Keratinocyte (primary cell): ENCODE measurements at regions not wholly inside any gene's neighbourhood (a gene's known extent, or its start where the extent isn't known, plus 50 kb on each side); places are given as distances from the start of the nearest gene placed in this dataset.

Experiments used
- DNase-seq: peaks from one replicate; pipeline ENCODE4 v3.0.0-alpha.2; 2011; ENCODE audit warnings: low read depth, missing footprints, low spot score
- FAIRE-seq: peaks from 2 replicates; lab custom pipeline; 2011; peaks lifted over from hg19 to GRCh38; lab: Jason Lieb, UNC
- H2AFZ ChIP-seq: 2 replicates; pipeline ENCODE4 v1.6.0; 2012; ENCODE audit warnings: low read length, control low read depth, inconsistent platforms; ENCODE audit not compliant: control insufficient read depth
- H3K27ac ChIP-seq: 2 replicates; pipeline ENCODE4 v1.5.1; 2011; ENCODE audit warnings: low read length; ENCODE audit not compliant: control insufficient read depth, insufficient read depth
- H3K27me3 ChIP-seq: 3 replicates; pipeline ENCODE4 v1.6.0; 2011; ENCODE audit warnings: low read length; ENCODE audit not compliant: control insufficient read depth, insufficient read depth; ENCODE audit errors: extremely low read depth
- H3K36me3 ChIP-seq, 2 experiments: 2 replicates in 1 of 2; 3 replicates in 1 of 2; pipeline ENCODE4 v1.5.1; 2011; ENCODE audit warnings: low read length in 2 of 2, mild to moderate bottlenecking in 1 of 2; ENCODE audit not compliant: control insufficient read depth in 2 of 2, insufficient read depth in 2 of 2; ENCODE audit errors: extremely low read depth in 1 of 2
- H3K4me1 ChIP-seq: 3 replicates; pipeline ENCODE4 v1.5.1; 2011; ENCODE audit warnings: low read length; ENCODE audit not compliant: control insufficient read depth, insufficient read depth; ENCODE audit errors: extremely low read depth
- H3K4me2 ChIP-seq: 3 replicates; pipeline ENCODE4 v1.6.0; 2011; ENCODE audit warnings: low read depth, low read length; ENCODE audit not compliant: control insufficient read depth, insufficient read depth; ENCODE audit errors: extremely low read depth
- H3K4me3 ChIP-seq, 3 experiments: fragments of 200-600 bp in 1 of 3; sonication (generic) in 1 of 3; 2 replicates in 2 of 3; 3 replicates in 1 of 3; pipeline ENCODE4 v1.5.1; 2011 to 2016; ENCODE audit warnings: low read length in 3 of 3, mild to moderate bottlenecking in 3 of 3, control low read depth in 2 of 3, inconsistent platforms in 1 of 3, low read depth in 1 of 3, mixed read lengths in 1 of 3, mixed run types in 1 of 3, moderate library complexity in 1 of 3; ENCODE audit not compliant: control insufficient read depth in 2 of 3, insufficient read depth in 2 of 3; ENCODE audit errors: extremely low read depth in 1 of 3
- H3K79me2 ChIP-seq: 2 replicates; pipeline ENCODE4 v1.6.0; 2012; ENCODE audit warnings: low read length; ENCODE audit not compliant: control insufficient read depth, insufficient read depth
- H3K9ac ChIP-seq: 3 replicates; pipeline ENCODE4 v1.6.0; 2011; ENCODE audit warnings: low read length; ENCODE audit not compliant: control insufficient read depth, insufficient read depth; ENCODE audit errors: extremely low read depth
- H3K9me1 ChIP-seq: 3 replicates; pipeline ENCODE4 v1.6.0; 2011; ENCODE audit warnings: low read length; ENCODE audit not compliant: control insufficient read depth, insufficient read depth; ENCODE audit errors: extremely low read depth
- H3K9me3 ChIP-seq: 2 replicates; pipeline ENCODE4 v1.5.1; 2012; ENCODE audit warnings: low read depth, low read length; ENCODE audit not compliant: control insufficient read depth
- H4K20me1 ChIP-seq: 3 replicates; pipeline ENCODE4 v1.6.0; 2011; ENCODE audit warnings: low read length; ENCODE audit not compliant: control insufficient read depth, insufficient read depth; ENCODE audit errors: extremely low read depth
- CTCF ChIP-seq, 3 experiments: IDR thresholded peaks in 1 of 3; conservative IDR thresholded peaks in 1 of 3; optimal IDR thresholded peaks in 1 of 3; 2 replicates in 2 of 3; 3 replicates in 1 of 3; pipeline versions ENCODE3 to v1.5.1; 2011; ENCODE audit warnings: low read length in 3 of 3, mild to moderate bottlenecking in 3 of 3, moderate library complexity in 2 of 3, control low read depth in 1 of 3, inconsistent platforms in 1 of 3; ENCODE audit not compliant: insufficient read depth in 2 of 3; ENCODE audit errors: extremely low read depth in 1 of 3
- EZH2 ChIP-seq: IDR thresholded peaks from one replicate; pipeline ENCODE4 v1.6.1; 2012; ENCODE audit warnings: inconsistent platforms, mild to moderate bottlenecking, low read length, moderate library complexity
- dilution Hi-C: fragments of 300-500 bp; cut with MboI; formaldehyde crosslinking; loops from one replicate; pipeline ENCODE4 v1.7.0; 2020; ENCODE audit warnings: low sequenced_read_pairs; ENCODE audit not compliant: extremely low pct_ligation_motif_present

GRCh38 chr11:116397602-116398084 is 375.1 kb downstream of the BUD13 start:
- H3K36me3 ChIP-seq: no peaks in the 10 kb centered on the region
- no peaks in the 10 kb centered on the region for H3K27me3 ChIP-seq
- H3K79me2 ChIP-seq: no peaks in the 10 kb centered on the region
- H3K4me2 ChIP-seq: no peak overlapping the region
- no peaks in the 10 kb centered on the region for H4K20me1 ChIP-seq
- FAIRE-seq (no peak), DNase-seq (no peak)
- H3K9ac ChIP-seq: no peak overlapping the region
- H2AFZ ChIP-seq: no peak overlapping the region
- H3K27ac ChIP-seq: no peak overlapping the region
- H3K9me3 ChIP-seq: no peaks in the 10 kb centered on the region
- no peaks in the 10 kb centered on the region for H3K9me1 ChIP-seq
- TF ChIP-seq EZH2 (no peak), CTCF (optimal IDR thresholded peaks at IDR 0.05 in 1 of 3, IDR thresholded peaks at IDR 0.05 in 1 of 3, conservative IDR thresholded peaks at IDR 0.05 in 1 of 3; ENCODE audit: extremely low read depth in 1 of 3, insufficient read depth in 2 of 3, low read length in 3 of 3) (no peak)
- H3K4me3 ChIP-seq: no peak overlapping the region
- dilution Hi-C loops: no loop called here
- H3K4me1 ChIP-seq: no peaks in the 10 kb centered on the region

GRCh38 chr11:116396331-116396730 is 376.5 kb downstream of the BUD13 start:
- FAIRE-seq (no peak), DNase-seq (no peak)

More at GRCh38 chr11:116396331-116396730, 376.5 kb downstream of the BUD13 start:
- Histone ChIP-seq H3K4me2 (no peak overlapping the region), H3K27ac (no peak overlapping the region), H2AFZ (no peak overlapping the region), H3K79me2 (no peaks in the 10 kb centered on the region), H3K9me1 (no peaks in the 10 kb centered on the region), H3K9me3 (no peaks in the 10 kb centered on the region), H3K4me1 (peaks cover 4% of the 10 kb centered on the region), H3K36me3 (no peaks in the 10 kb centered on the region), H4K20me1 (no peaks in the 10 kb centered on the region), H3K4me3 (no peak overlapping the region), H3K9ac (no peak overlapping the region), H3K27me3 (no peaks in the 10 kb centered on the region)
- dilution Hi-C loops: no loop called here
- no peak for TF ChIP-seq CTCF (optimal IDR thresholded peaks at IDR 0.05 in 1 of 3, IDR thresholded peaks at IDR 0.05 in 1 of 3, conservative IDR thresholded peaks at IDR 0.05 in 1 of 3; ENCODE audit: extremely low read depth in 1 of 3, insufficient read depth in 2 of 3, low read length in 3 of 3)
- TF ChIP-seq EZH2: no peak
